SHP77 (cell line): ENCODE measurements at regions not wholly inside any gene's neighbourhood (a gene's known extent, or its start where the extent isn't known, plus 50 kb on each side); places are given as distances from the start of the nearest gene placed in this dataset.
A peak's percentile ranks its signal among the peaks of the same experiment; 100 is the strongest.

ENCODE experiments used
- DNase-seq, 2 experiments: peaks; one replicate each; lab custom pipeline; 2025; lab: John Stamatoyannopoulos, UW

DNA sequence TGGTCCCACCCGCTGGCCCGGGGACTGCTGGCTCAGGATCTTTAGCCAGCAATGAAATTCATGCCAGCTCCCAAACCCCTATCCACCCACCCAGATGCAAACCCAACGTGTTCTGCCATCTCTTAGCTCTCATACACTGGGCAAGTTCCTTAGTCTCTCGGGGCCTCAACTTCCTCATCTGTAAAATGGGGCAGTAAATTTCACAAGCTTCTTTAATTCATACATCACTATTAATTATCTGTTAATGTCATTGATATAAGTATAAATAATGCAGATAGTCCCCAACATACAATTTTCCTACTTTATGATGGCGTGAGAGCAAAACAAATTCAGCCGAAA, 398.7 kb downstream of the SOX9 start:
- no peak for DNase-seq

DNA sequence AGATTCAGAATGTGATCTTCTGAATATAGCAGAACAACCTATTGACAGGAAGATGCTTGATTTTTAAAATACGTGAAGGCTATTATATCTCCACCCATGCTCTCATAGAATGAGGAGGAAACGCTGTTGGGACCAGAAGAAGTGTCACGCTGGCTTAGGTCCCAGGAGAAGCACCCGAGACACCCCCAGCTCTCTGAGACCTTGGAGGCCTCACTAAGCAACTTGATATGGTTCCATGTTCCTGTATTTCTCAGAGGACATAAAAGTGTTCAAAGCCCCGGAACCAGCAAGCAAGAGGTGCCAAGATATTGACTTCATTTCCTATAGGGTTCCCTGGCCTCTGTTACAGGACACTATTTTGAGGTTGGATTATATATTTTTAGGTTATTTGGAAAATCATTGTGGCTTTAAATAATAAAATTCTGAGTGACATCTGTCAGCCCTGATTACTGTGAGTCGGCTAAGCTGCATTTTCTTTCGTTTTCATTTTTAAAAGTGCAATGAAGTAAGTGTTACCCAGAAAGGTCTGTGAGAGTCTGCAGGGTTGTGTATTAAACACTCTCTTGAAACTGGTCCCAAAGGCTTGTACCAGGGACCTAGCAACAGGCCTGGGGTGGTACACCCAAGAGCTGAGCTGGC, 400.0 kb downstream of the SOX9 start:
- no peak for DNase-seq

DNA sequence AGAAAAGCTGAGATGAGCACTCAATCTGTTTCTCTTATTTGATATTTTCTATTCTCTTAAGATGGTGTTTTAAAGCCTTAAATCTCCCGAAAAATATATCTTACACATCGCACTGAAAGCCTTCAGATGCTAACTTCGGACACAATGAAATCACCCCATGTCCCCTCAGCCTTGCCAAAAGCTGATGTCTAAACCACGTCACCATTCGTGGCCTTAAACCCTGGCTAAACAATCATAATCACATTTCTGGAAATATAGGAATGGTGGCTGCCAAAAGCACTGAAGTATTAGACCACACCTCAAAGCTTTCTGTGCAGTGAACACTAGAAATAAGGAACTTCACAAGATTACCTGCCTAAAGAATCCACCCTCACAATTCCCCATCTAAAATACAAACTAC, 402.7 kb downstream of the SOX9 start:
- no peak for DNase-seq

DNA sequence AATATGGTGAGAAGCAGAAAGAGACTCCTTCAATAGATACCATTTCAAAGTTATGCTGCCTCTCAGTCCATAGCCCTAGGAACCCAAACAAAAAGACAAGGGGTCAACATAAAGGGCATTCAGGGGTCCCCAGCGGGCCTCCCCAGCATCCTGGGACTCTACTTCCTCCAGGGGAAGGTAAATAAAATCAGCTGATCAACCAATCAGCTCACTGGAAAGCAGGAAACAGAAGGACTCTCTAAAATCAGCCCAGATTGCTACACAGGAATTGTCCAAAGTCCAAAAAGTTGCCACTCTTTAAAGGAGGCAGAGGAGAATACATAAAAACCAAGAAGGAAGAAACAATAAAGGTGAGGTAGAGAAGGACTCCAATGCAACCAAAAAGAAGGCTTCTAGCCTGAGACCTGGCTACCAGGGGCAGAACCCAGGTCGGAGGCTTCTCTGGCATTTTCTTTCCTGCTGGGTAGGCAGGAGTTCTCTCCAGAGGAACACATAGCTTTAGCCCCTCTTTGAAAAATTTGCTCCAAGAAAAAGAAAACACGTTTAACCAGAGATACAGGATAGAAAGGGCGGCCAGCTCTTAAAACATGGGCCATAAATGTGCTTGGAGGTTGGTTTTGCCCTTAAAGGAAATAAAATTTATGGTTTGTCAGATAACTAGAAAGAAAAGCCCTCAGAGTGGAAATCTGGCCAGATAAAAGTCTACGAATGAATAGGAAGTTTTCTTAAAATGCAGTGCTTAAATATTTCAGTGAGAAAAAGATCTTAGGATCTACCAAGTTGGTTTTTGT, 404.6 kb downstream of the SOX9 start:
- no peak for DNase-seq

DNA sequence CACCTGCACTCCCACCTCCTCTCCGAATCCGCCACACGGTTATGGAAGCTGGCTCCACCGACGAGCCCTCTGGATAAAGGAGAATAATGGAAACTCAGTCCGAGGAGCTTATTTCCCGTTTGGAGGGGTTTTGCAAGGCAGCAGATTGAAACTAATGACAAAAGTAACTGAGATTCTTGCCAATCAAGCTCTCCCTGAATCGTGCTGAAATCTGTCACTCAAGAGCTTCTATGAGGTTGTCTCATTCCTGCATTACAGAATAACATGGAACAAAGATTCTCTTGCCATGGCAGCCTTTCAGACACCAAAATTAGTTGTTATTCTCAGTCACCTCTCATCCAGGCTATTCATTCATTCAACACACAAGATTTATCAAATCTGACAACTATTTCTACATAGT, 405.9 kb downstream of the SOX9 start:
- no peak for DNase-seq

DNA sequence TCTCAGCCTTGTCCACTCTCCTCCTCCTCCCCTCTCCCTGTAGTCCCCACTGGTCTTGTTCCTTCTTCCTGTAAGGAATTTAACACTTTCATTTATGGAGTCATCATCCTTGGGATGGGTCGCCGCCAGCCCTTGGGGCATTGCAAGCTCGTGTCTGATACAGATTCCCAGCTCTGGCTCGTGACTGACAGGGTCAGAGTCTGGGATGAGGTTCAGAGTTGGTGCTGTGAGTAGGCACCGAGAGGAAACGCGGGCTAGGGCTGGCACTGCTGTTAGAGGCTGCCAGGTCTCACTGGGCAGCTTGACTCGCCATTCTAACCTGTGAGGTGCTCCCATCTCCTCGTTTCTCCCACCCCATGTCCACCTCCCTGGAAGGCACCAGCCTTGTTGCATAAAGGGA, 407.0 kb downstream of the SOX9 start:
- no peak for DNase-seq

DNA sequence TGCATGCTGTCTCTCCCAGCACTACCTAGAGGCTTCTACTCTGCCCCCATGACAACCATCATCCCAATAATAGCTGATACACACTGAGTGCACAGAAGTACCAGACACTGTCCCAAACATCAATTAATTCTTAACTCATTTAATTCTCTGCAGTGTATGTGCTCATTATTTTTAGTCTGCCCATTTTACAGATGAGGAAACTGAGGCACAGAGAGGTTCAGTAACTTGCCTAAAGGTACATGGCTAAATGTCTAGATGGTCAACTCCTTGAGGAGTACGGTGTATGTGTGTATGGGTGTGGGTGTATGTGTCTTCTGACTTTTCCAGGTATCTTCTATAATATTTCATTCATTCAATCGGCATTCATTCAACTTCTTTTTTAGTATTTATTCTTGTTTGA, 407.9 kb downstream of the SOX9 start:
- DNase-seq = no peak

DNA sequence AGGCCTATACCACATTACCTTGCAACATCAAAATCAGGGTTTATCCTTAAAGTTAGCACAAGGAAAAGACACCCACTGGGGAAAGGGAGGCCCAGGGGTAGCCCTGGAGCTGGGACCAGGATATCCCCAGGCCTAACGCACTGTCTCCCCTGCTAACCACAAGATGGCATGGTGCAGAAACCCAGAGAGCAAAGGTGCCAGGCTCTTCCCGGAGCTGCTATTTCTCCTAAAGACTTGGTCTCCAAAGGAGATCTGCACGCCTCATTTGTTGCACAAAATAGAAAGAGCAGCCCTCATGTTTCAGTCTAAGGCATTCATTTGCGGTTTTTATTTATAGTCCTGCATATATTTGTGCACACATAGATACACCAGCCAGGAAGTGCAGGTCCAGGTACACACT, 408.6 kb downstream of the SOX9 start:
- no peak for DNase-seq

DNA sequence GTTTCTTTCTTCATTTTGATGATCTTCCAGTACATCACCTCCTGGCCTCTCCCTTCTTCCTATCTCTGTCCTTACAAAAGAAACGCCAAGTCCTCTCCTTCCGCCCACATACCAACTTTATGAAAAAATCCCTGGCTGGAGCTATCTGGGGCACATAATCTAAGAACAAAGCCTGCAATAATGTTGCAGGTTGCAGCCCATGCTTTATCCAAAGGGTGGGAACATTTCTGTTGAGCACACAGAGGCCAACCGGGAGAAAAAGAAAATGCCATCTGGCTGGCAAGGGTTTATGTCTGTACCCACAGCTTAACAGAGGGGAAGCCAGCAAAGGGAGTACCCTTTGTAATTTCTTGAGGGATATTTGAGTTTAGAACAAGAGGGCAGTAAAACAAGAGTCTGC, 409.6 kb downstream of the SOX9 start:
- no peak for DNase-seq

DNA sequence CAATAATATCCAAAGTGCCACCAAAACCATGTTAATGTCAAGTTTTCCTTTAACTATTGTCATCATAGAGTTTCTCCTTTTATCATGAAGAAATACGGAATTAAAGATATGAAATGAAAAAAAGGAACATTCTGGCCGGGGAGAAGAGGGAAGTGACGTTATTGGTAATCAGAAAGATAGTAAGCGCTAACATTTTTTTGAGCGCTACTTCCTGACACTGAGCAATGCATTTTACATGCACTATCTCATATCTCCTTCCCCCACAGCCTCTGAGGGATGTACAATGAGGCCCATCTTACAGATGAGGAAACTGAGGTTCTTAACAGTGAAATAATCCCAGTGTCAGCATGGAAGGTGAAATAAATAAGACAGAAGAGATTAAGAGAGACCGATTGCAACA, 410.9 kb downstream of the SOX9 start:
- DNase-seq = no peak

DNA sequence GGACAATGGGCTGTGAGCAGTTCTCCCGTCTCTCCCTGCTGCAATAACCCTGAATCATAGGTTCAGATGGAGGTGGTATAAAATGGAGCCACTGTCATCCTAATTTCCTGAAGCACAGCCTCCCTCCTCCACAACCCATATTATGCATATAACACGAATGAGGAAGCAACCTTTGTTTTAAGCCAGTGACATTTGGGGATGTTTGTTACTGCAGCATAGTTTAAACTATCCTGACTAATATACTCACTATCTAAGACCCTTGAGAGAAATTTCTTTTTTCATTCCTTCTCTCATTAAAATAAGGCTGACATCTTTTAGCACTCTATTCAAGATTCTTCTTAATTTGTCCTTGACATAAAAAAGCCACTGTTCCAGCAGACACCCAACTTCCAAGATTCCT, 413.4 kb downstream of the SOX9 start:
- no peak for DNase-seq

DNA sequence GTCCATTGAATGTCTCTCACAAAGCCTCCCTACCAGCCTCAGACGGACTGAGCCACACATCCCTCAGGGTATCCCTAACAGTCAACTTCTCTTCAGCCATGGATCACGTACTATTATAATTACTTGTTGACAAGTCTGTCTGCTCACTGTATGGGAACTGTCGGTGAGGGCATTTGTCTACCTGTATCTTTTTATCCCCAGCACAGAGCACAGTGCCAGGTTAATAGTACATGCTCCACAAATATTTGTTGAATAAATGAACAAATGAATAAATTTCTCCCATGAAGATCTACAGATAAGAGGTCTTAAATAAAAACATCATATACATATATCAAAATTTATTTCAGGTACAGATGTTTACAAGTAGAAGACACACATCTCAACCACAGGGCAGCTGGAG, 414.0 kb downstream of the SOX9 start:
- no peak for DNase-seq

DNA sequence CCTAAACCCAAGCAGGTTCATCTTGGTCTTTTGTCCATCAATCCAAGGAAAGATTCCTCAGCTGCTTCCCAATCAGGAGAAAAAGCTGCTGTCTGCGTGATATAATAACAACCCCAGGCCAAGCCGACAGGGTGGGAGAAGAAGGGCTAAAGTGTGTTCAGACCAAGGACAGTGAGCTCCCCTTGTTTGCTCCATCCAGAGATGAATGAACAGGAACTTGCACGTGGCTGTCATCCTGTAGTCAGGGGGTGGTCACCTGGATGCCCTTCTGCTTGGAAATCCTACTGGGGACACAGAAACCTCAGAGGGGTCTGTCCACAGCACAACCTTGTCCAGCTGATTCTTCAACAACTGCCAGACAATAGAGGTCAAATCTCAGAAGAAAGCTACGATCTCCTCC, 414.5 kb downstream of the SOX9 start:
- DNase-seq = no peak

DNA sequence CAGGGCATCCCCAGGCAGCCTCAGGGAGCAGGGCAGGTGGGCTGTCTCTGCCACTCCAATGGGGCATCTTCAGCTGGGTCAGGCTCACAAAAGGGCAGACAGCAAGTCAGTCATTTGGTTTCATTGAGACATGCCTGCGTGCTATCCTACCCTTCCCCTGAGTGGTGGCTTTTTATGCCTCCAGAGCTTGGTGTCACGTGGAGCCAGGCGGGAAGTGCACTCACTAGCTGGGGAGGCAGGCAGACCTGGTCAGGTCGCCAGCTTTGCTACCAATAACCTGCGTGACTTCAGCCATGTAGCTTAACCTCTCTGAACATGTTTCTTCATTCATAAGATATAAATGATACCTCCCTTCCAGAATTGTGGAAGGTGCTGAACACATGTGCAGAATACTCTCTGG, 415.0 kb downstream of the SOX9 start:
- no peak for DNase-seq

DNA sequence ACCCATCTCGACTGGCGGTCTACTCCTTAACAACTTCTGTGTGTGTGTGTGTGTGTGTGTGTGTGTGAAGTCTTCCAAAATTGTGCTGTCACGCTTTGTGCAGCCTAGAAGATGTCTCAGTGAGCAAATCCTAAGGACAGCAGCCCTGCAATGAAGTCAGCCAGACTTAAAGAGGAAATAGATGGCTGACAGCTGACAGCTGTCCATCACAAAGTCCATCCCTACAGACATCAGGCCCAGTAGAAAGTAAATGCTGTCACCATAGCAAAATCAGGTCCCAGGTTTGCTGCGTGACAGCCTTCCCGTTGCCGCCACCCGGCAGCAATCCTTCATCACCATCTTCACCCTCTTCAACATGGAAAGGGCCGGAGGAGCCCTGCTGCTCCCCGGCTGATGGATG, 416.0 kb downstream of the SOX9 start:
- no peak for DNase-seq

DNA sequence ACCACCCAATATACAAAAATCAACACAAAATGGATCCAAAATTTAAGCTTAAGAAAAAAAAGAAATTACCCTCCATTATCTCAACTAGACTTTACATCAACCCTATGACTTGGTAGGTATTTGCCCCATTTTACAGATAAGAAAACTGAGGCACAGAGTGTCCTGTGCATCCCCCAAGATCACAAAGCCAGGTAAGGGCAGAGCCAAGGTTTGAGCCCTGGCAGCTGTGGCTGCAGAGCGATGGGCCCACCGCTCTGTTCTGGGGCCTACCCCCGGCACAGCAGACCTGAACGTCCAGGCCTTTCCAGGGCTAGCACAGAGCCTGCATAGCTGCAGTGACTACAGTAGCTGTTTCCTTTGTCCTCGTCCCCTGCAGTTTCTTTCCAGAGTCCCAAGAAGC, 417.6 kb downstream of the SOX9 start:
- no peak for DNase-seq

DNA sequence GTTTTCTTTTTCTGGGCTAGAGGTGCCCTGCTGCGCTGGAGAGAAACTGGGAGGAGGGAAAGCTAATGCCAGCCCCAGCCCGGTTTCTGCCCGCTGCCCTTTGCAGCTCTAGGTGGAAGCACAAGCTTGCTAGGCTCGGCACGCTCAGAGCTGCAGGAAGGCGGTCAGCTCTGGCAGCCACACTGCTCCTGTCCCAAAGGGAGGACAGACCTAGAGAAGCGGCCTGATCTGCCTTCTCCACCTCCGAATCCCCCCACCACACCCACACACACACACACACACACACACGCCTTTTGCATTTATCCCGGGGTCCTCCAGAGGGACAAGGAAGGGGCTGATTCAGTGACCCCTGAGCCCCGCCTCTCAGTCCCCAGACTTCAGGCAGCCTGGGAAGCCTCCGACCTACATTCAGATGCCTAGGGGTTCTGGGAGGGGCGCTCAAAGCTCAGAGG, 418.1 kb downstream of the SOX9 start:
- no peak for DNase-seq

DNA sequence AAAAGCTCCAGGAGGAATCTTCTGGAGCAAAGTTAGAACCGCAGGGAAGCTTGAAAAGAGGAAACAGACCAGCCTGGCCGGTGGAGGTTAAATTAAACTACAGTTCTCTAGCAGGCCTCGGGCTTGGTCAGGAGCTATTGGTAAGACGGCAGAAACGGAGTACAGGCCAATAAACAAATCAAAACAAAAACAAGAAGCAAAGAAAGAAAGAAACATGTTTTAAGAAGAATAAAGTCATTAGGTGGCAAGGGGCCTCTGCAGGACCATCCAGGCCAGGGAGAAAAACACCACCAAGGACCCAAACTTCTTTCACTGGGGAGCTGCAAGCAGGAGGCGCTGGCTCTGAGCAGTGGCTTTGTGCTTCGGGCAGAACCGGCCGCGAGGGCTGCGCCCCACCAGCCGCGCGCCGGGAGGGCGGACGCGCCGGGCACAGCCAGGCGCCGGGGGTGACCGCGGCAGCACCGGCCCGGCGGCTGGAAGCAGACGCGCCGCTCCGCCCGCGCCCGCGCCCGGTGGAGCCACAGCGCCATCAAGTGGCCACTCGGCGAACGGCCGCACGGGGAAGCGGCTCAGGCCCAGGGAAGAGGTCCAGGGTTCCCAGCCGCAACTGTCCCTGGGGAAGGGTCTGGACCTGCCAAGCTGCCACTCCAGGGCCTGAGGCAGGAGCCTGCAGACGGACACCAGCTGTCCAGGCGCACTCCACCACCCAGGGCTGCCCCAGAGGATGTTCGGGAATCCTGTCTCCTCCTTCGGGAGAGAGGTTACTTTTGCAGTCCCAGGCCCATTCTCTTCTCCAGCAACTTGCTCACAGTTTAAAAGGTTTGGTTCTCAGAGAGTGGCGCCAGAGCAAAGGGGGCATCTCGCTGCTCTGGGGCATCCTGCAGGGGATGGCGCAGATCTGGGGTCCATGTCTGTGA, 419.4 kb downstream of the SOX9 start:
- DNase-seq = peak; percentile 19 to 50

DNA sequence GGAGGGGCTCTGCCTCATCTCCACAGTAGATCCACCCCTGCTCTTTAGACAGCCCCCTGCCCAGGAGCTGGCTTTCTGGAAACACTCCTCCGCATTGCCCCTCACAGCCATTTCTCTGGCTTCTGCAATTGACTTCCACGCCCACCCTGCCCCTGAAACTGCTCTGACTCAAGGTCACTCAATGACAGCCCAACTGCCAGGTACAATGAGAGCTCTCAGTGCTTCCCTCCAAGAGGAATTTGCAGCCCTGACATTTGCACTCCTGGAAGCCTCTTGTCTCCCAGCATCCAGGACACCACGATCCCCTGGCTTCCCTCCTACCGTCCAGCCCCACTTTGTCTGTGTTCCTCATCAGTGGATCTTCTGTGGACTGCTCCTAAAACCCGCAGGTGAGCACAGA, 421.5 kb downstream of the SOX9 start:
- no peak for DNase-seq

DNA sequence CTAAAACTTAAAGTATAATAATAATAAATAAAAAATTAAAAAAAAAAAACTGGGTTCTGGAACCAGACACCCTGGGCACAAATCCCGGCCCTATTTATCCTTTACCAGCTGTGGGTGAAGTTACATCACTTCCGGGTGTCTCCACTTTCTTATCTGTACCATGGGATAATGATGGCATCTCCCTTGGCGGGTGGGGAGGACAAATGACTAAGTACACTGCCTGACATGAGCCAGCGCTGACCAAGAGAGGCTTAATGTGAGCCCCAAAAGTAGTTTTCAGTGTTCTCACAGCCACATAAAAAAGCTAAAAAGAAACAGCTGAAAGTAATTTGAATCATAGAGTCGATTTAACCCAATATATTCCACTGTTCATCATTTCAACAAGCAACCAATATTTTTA, 424.9 kb downstream of the SOX9 start:
- DNase-seq = no peak

DNA sequence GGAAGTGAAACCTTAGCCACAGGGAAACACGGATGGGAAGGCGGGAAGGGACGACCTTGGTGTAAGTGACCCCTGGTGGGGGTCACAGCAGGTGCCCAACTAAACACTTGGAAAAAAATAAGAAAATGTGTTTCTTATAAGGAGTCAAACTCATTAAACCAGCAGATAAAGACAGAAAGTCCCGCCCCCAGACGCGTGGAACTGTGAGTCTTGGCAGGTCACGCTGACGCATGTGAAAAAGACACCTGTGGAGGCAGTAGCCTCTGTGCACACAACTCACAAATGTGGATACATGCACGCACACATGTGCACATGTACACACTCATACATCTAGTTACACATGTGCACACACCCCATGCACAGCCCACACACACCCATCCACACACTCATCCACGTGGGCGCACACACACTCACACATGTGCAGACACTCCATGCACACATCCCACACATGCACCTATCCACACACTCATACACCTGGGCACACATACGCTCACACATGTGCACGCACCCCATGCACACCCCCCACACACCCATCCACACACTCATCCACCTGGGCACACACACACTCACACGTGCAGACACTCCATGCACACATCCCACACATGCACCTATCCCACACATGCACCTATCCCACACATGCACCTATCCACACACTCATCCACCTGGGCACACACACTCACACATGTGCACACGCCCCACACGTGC, 432.4 kb downstream of the SOX9 start:
- no peak for DNase-seq

DNA sequence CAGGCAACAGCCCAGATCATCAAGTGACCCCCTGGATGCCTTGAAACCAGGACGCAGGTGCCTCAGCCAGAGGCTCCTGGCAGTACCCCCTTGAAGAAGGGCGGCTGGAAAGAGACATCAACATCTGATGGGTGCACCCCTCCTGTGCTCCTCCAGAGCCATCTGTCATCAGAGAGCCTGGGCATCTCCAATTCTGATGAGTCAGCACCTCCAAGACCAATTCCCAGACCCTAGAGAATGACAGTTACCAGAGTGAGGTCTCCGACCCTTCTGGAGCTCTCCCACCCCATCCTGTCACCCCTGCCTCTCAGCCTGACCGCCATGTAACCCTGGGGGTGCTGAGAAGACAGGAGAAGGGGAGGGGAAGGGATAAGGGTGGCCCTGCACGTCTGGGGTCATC, 433.7 kb downstream of the SOX9 start:
- DNase-seq = no peak
